ENCODE measurements at regions not wholly inside any gene's neighbourhood (a gene's known extent, or its start where the extent isn't known, plus 50 kb on each side); places are given as distances from the start of the nearest gene placed in this dataset.

DNA sequence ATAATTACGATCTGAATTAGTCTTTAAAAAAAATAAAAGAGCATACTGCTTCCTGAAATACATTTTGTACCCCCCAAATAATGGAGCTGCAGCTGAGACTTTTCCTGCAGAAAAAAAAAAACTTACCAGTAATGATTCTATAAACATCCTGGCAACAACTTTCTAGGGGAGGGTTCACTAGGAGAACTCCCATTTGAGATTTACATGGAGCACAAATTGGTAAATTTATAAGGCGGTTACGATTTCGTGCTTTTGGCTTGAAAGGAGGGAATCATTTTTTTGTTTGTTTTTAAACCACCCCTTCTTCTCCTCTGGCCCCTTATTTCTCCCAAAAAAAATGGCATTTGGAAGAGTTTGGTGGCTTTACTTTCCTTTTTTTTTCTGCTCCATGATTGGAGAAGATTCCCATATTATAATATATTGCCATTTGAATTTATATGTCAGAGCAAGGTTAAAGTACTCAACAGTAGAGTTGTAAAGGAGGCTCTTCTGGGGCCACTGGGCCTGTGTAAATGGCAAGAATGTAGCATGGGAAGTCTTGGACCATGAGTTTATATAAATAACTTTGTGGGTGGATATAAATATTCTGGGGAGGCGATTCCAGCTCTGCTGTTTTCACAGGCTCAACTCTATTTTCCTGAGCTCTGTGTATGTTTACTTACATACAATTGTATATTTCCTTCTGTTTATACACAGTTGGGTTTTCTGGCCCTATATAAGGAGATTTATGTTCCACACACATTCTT lies 159.9 kb downstream of the CSNK1G3 start:
- DNase-seq (ENCODE audit: low spot score in 2 of 2): no peak
- TF ChIP-seq EP300 (IDR thresholded peaks at IDR 0.05): no peak
- no peak for TF ChIP-seq POLR2A (IDR thresholded peaks at IDR 0.05)
- TF ChIP-seq POLR2AphosphoS5 (IDR thresholded peaks at IDR 0.05): no peak
- TF ChIP-seq, protein P1, sequence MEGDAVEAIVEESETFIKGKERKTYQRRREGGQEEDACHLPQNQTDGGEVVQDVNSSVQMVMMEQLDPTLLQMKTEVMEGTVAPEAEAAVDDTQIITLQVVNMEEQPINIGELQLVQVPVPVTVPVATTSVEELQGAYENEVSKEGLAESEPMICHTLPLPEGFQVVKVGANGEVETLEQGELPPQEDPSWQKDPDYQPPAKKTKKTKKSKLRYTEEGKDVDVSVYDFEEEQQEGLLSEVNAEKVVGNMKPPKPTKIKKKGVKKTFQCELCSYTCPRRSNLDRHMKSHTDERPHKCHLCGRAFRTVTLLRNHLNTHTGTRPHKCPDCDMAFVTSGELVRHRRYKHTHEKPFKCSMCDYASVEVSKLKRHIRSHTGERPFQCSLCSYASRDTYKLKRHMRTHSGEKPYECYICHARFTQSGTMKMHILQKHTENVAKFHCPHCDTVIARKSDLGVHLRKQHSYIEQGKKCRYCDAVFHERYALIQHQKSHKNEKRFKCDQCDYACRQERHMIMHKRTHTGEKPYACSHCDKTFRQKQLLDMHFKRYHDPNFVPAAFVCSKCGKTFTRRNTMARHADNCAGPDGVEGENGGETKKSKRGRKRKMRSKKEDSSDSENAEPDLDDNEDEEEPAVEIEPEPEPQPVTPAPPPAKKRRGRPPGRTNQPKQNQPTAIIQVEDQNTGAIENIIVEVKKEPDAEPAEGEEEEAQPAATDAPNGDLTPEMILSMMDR (IDR thresholded peaks at IDR 0.05): no peak
- peaks cover 11% of the 10 kb centered on the region for H3K4me1 ChIP-seq
- no peaks in the 10 kb centered on the region for H3K36me3 ChIP-seq
- no peaks in the 10 kb centered on the region for H3K9me3 ChIP-seq
- H3K27me3 ChIP-seq: no peaks in the 10 kb centered on the region
- 80% methylated on average over 5 of the region's 5 CpGs for WGBS
- no peak overlapping the region for H3K4me3 ChIP-seq
- no peak overlapping the region for H3K27ac ChIP-seq

DNA sequence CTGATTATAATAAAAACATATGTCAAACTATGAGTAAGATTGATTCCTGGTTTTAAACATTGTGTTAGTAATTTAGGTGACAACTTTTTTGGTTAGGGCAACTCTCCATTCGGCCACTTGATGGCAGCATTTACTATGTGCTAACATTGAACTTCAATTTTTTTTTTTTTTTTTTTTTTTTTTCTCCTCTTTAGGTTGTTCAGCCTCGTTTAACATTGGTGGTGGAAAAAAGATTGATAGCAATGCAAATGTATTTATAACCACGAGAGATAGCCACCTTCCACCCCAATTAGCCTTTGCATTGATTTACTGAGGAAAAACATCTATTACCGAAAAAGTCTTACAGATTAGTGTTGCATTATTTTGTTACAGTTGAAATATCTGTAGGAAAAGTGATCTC lies 159.1 kb downstream of the CSNK1G3 start:
- Histone ChIP-seq H3K4me3 (no peak overlapping the region), H3K4me1 (peaks cover 11% of the 10 kb centered on the region), H3K27me3 (no peaks in the 10 kb centered on the region), H3K9me3 (peaks cover under 1% of the 10 kb centered on the region), H3K27ac (no peak overlapping the region), H3K36me3 (no peaks in the 10 kb centered on the region)
- WGBS: 12% methylated on average over 4 of the region's 4 CpGs
- no peak for DNase-seq (ENCODE audit: low spot score in 2 of 2)
- TF ChIP-seq POLR2AphosphoS5 (IDR thresholded peaks at IDR 0.05) (no peak), POLR2A (IDR thresholded peaks at IDR 0.05) (no peak), EP300 (IDR thresholded peaks at IDR 0.05) (no peak)
- TF ChIP-seq, protein P1 (IDR thresholded peaks at IDR 0.05): peak; percentile 75 to 88
